ENCODE measurements at regions not wholly inside any gene's neighbourhood (a gene's known extent, or its start where the extent isn't known, plus 50 kb on each side); places are given as distances from the start of the nearest gene placed in this dataset.
"Not testable (repeated sequence)": the region's sequence is repeated elsewhere in the genome, so short reads cannot be mapped to it uniquely, and the experiment has no call there.

DNA sequence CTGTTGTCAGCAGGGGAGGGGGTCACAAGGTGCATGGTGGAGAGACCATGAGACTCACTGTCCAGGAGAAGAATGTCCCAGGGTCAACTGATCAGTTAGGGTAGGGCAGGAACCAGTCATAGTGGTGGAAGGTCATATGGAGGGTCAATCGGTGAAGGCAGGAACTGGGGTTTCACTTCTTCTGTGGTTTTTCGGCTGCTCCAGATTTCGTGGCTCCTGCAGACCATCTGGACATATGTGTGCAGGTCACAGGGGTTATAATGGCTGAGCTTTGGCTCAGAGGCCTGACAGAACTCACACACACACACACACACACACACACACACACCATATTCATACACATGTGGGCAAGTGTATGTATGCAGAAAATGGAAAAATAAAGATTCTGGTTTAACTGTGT lies 502.0 kb upstream of the ROBO2 start:
- TF ChIP-seq CTCF, POLR2A, POLR2AphosphoS5 (IDR thresholded peaks at IDR 0.05): not testable (repeated sequence)

Measured in breast epithelium (tissue), 3 donors.